ENCODE measurements at regions not wholly inside any gene's neighbourhood (a gene's known extent, or its start where the extent isn't known, plus 50 kb on each side); places are given as distances from the start of the nearest gene placed in this dataset.

- Histone ChIP-seq H3K9ac (ENCODE audit: low read depth, low read length) (no peak overlapping the region), H3K9me3 (ENCODE audit: control insufficient read depth, insufficient read depth, low read length) (no peaks in the 10 kb centered on the region), H3K4me3 (ENCODE audit: low read depth, low read length) (no peak overlapping the region), H3K4me1 (ENCODE audit: control insufficient read depth, insufficient read depth, low read length) (no peaks in the 10 kb centered on the region), H3K27me3 (ENCODE audit: control insufficient read depth, insufficient read depth, low read length) (no peaks in the 10 kb centered on the region), H3K36me3 (ENCODE audit: control insufficient read depth, insufficient read depth, low read length) (no peaks in the 10 kb centered on the region)
These were observed 72.3 kb downstream of the MACIR start for GRCh38 chr5:103330875-103331274.

All from iPS-15b (cell line).